GM23338 (cell line): ENCODE measurements at regions not wholly inside any gene's neighbourhood (a gene's known extent, or its start where the extent isn't known, plus 50 kb on each side); places are given as distances from the start of the nearest gene placed in this dataset.

ENCODE experiments used
- ATAC-seq: fragments of 200-7000 bp; cut with Tn5 transposase; 3 replicates; pipeline ENCODE4 v1.9.1; 2020
- DNase-seq: peaks from one replicate; pipeline ENCODE4 v3.0.0-alpha.2; 2015; ENCODE audit warnings: low spot score
- H2AFZ ChIP-seq: fragments of 200-600 bp; sonication (generic); 2 replicates; pipeline ENCODE4 v1.8.0; 2016; ENCODE audit warnings: antibody characterized with exemption, mild to moderate bottlenecking, moderate library complexity
- H3F3A ChIP-seq: fragments of 200-600 bp; sonication (generic); replicated peaks from 2 replicates; pipeline ENCODE4 v1.8.0; 2017; ENCODE audit warnings: antibody characterized with exemption, mixed run types, low read depth
- H3K27ac ChIP-seq: fragments of 200-600 bp; sonication (generic); 2 replicates; pipeline ENCODE4 v1.6.1; 2016; ENCODE audit warnings: low read depth
- H3K27me3 ChIP-seq: fragments of 200-600 bp; sonication (generic); 2 replicates; pipeline ENCODE4 v1.8.0; 2016; ENCODE audit warnings: mild to moderate bottlenecking, mixed run types, moderate library complexity; ENCODE audit not compliant: insufficient read depth
- H3K36me3 ChIP-seq: fragments of 200-600 bp; sonication (generic); 2 replicates; pipeline ENCODE4 v1.8.0; 2016; ENCODE audit warnings: mild to moderate bottlenecking; ENCODE audit not compliant: insufficient read depth
- H3K4me1 ChIP-seq: fragments of 200-600 bp; sonication (generic); 2 replicates; pipeline ENCODE4 v1.8.0; 2016; ENCODE audit warnings: mild to moderate bottlenecking, moderate library complexity; ENCODE audit not compliant: insufficient read depth
- H3K4me2 ChIP-seq: fragments of 200-600 bp; sonication (generic); 2 replicates; pipeline ENCODE4 v1.7.1; 2017; ENCODE audit warnings: mixed run types
- H3K4me3 ChIP-seq: fragments of 200-600 bp; sonication (generic); 2 replicates; pipeline ENCODE4 v1.6.1; 2016; ENCODE audit warnings: mixed run types
- H3K79me2 ChIP-seq: fragments of 200-600 bp; sonication (generic); replicated peaks from 2 replicates; pipeline ENCODE4 v1.8.0; 2017; ENCODE audit warnings: mild to moderate bottlenecking; ENCODE audit not compliant: insufficient read depth
- H3K9me2 ChIP-seq: fragments of 200-600 bp; sonication (generic); 2 replicates; pipeline ENCODE4 v1.8.0; 2017; ENCODE audit not compliant: insufficient read depth
- H4K20me1 ChIP-seq: fragments of 200-600 bp; sonication (generic); replicated peaks from 2 replicates; pipeline ENCODE4 v1.8.0; 2017; ENCODE audit warnings: mild to moderate bottlenecking; ENCODE audit not compliant: insufficient read depth
- H3K27ac Mint-ChIP-seq: 2 replicates; pipeline ENCODE4 v1.8.0; 2020; ENCODE audit warnings: inconsistent platforms, mild to moderate bottlenecking, moderate library complexity, mixed read lengths
- H3K27me3 Mint-ChIP-seq: 3 replicates; pipeline ENCODE4 v1.8.0; 2022; ENCODE audit warnings: low read depth, mild to moderate bottlenecking, moderate library complexity, mixed read lengths, inconsistent platforms; ENCODE audit not compliant: insufficient read depth, poor library complexity
- H3K36me3 Mint-ChIP-seq: 3 replicates; pipeline ENCODE4 v1.8.0; 2021; ENCODE audit warnings: low read depth, mild to moderate bottlenecking, inconsistent platforms, moderate library complexity, mixed read lengths
- H3K4me1 Mint-ChIP-seq: 3 replicates; pipeline ENCODE4 v1.8.0; 2020; ENCODE audit warnings: mild to moderate bottlenecking, inconsistent platforms, mixed read lengths
- H3K4me3 Mint-ChIP-seq: 3 replicates; pipeline ENCODE4 v1.8.0; 2021; ENCODE audit warnings: moderate library complexity, mild to moderate bottlenecking, inconsistent platforms, mixed read lengths
- H3K9me3 Mint-ChIP-seq: 3 replicates; pipeline ENCODE4 v1.8.0; 2020; ENCODE audit warnings: moderate library complexity, mild to moderate bottlenecking, inconsistent platforms, mixed read lengths
- CREB1 ChIP-seq: fragments of 250-450 bp; sonication (Bioruptor Pico); IDR thresholded peaks from 2 replicates; pipeline ENCODE4 v1.5.0; 2020; ENCODE audit warnings: low read depth, mild to moderate bottlenecking, moderate library complexity
- EZH2 ChIP-seq: fragments of 200-600 bp; sonication (generic); IDR thresholded peaks from one replicate; pipeline ENCODE4 v1.8.0; 2017; ENCODE audit warnings: antibody characterized with exemption, mild to moderate bottlenecking, low read depth; ENCODE audit not compliant: unreplicated experiment
- EZH2phosphoT487 ChIP-seq: fragments of 200-600 bp; sonication (generic); IDR thresholded peaks from one replicate; pipeline ENCODE4 v1.8.1; 2018; ENCODE audit warnings: antibody characterized with exemption; ENCODE audit not compliant: unreplicated experiment
- JUNB ChIP-seq: IDR thresholded peaks from one replicate; pipeline ENCODE4 v1.6.1; 2016; ENCODE audit warnings: antibody characterized with exemption; ENCODE audit not compliant: unreplicated experiment
- NANOG ChIP-seq: IDR thresholded peaks from 2 replicates; pipeline ENCODE4 v1.6.1; 2016; ENCODE audit warnings: antibody characterized with exemption, borderline replicate concordance
- POLR2AphosphoS5 ChIP-seq: IDR thresholded peaks from 2 replicates; pipeline ENCODE4 v1.6.1; 2016; ENCODE audit warnings: antibody characterized with exemption, low read depth
- STAT1 ChIP-seq: IDR thresholded peaks from one replicate; pipeline ENCODE4 v1.6.1; 2016; ENCODE audit warnings: antibody characterized with exemption; ENCODE audit not compliant: unreplicated experiment
- ZNF114 ChIP-seq: fragments of 250-450 bp; sonication (Bioruptor Pico); IDR thresholded peaks from 2 replicates; pipeline ENCODE4 v1.5.0; 2020; ENCODE audit warnings: mild to moderate bottlenecking, moderate library complexity
- ZNF331 ChIP-seq: fragments of 250-450 bp; sonication (Bioruptor Pico); IDR thresholded peaks from 2 replicates; pipeline ENCODE4 v1.5.0; 2020; ENCODE audit warnings: low read depth, mild to moderate bottlenecking, moderate library complexity
- ZNF462 ChIP-seq: fragments of 250-450 bp; sonication (Bioruptor Pico); IDR thresholded peaks from 2 replicates; pipeline ENCODE4 v1.5.0; 2020; ENCODE audit warnings: mild to moderate bottlenecking, moderate library complexity
- TF ChIP-seq, protein P1 (sequence below), 2 experiments: fragments of 200-600 bp in 1 of 2; sonication (generic) in 1 of 2; conservative IDR thresholded peaks; 2 replicates each; pipeline versions ENCODE4 v1.5.1 to v1.6.1; 2016 to 2017; ENCODE audit warnings: antibody characterized with exemption in 2 of 2, low read depth in 2 of 2, mild to moderate bottlenecking in 2 of 2, moderate library complexity in 1 of 2
- TF ChIP-seq, protein P2 (sequence below): IDR thresholded peaks from one replicate; pipeline ENCODE4 v1.6.1; 2018; ENCODE audit warnings: antibody characterized with exemption; ENCODE audit not compliant: unreplicated experiment

DNA sequence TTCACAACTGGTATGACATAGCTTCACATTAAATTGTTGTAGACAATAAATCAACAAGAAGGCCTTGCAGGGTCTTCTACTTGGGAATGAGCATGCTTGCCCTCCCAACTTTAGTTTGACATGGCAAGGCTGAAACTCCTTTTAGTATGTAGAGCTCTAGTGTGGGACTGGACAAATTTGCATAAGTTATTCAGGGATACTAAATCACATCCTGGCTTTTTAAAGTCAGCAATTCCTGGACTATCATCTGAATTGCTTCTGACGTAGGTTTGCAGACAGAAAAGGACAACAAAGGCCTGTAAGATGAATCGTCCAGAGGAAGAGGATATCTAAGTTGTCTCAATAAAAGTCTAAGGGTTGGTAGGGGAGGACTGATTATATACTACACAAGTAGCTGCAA lies 123.0 kb upstream of the MAGEB16 start (continued):
- TF ChIP-seq ZNF331 (CRISPR knock-in tag) (no peak), NANOG (no peak), CREB1 (CRISPR knock-in tag) (no peak)
- TF ChIP-seq, protein P1, sequence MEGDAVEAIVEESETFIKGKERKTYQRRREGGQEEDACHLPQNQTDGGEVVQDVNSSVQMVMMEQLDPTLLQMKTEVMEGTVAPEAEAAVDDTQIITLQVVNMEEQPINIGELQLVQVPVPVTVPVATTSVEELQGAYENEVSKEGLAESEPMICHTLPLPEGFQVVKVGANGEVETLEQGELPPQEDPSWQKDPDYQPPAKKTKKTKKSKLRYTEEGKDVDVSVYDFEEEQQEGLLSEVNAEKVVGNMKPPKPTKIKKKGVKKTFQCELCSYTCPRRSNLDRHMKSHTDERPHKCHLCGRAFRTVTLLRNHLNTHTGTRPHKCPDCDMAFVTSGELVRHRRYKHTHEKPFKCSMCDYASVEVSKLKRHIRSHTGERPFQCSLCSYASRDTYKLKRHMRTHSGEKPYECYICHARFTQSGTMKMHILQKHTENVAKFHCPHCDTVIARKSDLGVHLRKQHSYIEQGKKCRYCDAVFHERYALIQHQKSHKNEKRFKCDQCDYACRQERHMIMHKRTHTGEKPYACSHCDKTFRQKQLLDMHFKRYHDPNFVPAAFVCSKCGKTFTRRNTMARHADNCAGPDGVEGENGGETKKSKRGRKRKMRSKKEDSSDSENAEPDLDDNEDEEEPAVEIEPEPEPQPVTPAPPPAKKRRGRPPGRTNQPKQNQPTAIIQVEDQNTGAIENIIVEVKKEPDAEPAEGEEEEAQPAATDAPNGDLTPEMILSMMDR (conservative IDR thresholded peaks at IDR 0.05; ENCODE audit: low read depth in 2 of 2) = no peak

DNA sequence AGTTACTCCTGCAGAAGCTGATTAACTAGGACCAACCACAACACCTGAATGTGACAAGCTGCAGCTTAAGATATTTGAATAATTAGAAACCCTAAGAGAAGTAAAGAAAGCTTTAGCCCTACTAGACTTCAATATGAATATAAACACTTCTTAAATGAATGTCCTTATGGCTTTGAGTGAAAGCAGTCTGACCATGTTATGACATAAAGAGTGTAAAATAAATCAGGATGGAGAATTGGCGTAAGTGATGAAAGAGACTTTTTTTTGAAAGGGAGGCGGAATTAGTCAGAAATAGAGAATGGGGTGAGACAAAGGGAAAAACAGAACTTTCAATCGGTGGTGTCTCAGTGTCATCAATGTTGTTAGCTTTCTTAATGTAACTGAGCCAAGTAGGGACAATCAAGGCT lies 117.2 kb upstream of the MAGEB16 start:
- Histone ChIP-seq H3K4me2 (no peak overlapping the region), H3K4me1 (no peaks in the 10 kb centered on the region), H3K79me2 (no peaks in the 10 kb centered on the region), H3K9me2 (no peaks in the 10 kb centered on the region), H3K36me3 (no peaks in the 10 kb centered on the region), H3K27ac (no peak overlapping the region), H2AFZ (no peak overlapping the region), H3K27me3 (no peaks in the 10 kb centered on the region), H3K4me3 (no peak overlapping the region), H4K20me1 (no peaks in the 10 kb centered on the region), H3F3A (no peaks in the 10 kb centered on the region)
- DNase-seq (no peak), ATAC-seq (no peak)
- H3K27ac Mint-ChIP-seq = no peak overlapping the region
- no peaks in the 10 kb centered on the region for H3K4me1 Mint-ChIP-seq
- H3K36me3 Mint-ChIP-seq = no peaks in the 10 kb centered on the region
- no peak overlapping the region for H3K4me3 Mint-ChIP-seq
- no peaks in the 10 kb centered on the region for H3K27me3 Mint-ChIP-seq
- H3K9me3 Mint-ChIP-seq = no peaks in the 10 kb centered on the region
- TF ChIP-seq CREB1 (CRISPR knock-in tag) (no peak), EZH2 (no peak), POLR2AphosphoS5 (no peak), EZH2phosphoT487 (no peak), STAT1 (no peak), ZNF331 (CRISPR knock-in tag) (no peak), NANOG (no peak), ZNF462 (no peak), ZNF114 (CRISPR knock-in tag) (no peak), JUNB (no peak)
- TF ChIP-seq, protein P2, sequence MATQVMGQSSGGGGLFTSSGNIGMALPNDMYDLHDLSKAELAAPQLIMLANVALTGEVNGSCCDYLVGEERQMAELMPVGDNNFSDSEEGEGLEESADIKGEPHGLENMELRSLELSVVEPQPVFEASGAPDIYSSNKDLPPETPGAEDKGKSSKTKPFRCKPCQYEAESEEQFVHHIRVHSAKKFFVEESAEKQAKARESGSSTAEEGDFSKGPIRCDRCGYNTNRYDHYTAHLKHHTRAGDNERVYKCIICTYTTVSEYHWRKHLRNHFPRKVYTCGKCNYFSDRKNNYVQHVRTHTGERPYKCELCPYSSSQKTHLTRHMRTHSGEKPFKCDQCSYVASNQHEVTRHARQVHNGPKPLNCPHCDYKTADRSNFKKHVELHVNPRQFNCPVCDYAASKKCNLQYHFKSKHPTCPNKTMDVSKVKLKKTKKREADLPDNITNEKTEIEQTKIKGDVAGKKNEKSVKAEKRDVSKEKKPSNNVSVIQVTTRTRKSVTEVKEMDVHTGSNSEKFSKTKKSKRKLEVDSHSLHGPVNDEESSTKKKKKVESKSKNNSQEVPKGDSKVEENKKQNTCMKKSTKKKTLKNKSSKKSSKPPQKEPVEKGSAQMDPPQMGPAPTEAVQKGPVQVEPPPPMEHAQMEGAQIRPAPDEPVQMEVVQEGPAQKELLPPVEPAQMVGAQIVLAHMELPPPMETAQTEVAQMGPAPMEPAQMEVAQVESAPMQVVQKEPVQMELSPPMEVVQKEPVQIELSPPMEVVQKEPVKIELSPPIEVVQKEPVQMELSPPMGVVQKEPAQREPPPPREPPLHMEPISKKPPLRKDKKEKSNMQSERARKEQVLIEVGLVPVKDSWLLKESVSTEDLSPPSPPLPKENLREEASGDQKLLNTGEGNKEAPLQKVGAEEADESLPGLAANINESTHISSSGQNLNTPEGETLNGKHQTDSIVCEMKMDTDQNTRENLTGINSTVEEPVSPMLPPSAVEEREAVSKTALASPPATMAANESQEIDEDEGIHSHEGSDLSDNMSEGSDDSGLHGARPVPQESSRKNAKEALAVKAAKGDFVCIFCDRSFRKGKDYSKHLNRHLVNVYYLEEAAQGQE = no peak
- TF ChIP-seq, protein P1 (conservative IDR thresholded peaks at IDR 0.05; ENCODE audit: low read depth in 2 of 2) = no peak
